ENCODE measurements at regions not wholly inside any gene's neighbourhood (a gene's known extent, or its start where the extent isn't known, plus 50 kb on each side); places are given as distances from the start of the nearest gene placed in this dataset.

DNA sequence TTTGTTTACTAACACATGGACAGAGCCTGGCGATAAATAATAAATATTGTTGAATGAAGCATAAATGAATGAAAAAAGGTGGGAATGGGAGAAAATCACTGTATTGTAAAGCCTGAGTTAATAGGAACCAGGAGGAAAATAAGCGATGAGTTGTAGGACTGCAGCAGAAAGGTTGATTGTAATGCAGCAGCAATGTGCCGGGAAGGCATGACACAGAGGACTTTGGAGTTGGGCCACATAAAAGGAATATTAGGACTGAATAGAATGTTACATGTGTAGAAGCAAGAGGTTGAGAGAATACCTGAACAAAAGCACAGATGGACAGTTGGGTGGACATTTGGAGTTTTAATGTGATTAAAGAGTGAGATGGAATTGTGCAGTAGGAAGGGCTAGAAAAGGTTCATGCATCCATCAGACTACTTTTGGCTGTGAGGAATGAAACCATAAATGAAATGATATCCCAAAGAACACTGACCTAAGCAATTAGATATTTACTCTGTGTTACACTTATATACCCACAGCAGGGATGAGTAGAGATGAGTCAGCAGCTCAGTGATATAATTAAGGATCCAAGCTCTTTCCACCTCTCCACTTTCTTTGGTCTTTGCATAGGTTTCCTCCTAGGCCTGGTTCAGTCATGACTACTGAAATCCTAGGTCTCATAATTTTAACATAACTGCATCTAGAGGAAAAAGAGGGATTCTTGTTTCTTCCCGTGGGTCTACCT, 55.4 kb downstream of the CCER1 start:
- DNase-seq = no peak

DNA sequence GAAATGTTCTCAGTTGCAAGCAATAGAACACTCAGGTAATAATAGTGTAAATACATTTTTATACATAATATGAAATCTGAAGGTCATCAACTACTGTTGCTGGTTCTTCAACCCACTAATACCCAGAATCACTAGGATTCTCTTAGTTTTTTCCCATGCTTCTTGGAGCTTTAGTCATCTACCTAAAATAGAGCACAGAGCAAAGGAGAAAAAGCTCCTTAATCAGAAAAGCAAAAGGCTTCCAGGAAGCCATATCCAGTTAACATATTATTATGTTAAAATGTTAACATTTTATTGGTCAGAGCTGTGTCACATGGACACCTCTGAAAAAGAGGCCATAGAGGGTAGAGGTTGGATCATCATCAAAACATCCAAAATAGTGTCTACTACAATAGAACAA, 57.0 kb downstream of the CCER1 start:
- DNase-seq = no peak

DNA sequence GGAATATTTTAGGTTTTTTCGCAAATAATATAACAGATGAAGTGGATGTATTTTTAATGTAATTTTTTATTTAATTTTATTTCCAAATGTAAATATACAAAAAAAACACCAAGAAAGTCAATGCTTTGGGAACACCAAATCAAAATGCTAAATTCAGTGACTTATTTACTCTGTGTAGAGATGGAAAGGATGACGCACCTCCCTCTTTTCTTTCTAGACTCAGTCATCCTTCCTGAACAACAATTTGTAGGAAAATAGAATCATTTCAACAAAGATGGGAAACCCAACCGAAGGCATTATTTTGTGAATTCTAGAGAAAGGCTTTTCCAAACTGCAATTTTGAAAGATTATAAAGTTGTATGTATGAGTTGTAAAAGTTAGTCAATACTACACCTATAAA, 57.7 kb downstream of the CCER1 start:
- no peak for DNase-seq

DNA sequence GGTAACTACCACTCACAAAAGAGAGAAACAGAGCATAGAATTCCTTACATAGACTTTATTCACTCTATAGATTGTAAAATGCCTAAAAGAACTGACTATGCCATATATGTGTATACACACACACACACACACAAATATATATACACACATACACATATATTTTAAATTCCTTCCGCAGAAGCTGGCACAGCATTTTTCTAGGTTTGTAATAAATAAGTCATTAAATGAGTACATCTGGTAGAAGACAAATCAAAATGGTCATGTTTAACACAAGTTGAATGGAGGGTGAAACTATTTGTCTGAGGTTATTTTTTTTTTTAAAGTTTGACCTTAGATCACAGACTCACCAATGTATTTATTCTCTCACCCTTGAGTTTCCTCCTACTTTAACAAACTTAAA, 58.2 kb downstream of the CCER1 start:
- no peak for DNase-seq

DNA sequence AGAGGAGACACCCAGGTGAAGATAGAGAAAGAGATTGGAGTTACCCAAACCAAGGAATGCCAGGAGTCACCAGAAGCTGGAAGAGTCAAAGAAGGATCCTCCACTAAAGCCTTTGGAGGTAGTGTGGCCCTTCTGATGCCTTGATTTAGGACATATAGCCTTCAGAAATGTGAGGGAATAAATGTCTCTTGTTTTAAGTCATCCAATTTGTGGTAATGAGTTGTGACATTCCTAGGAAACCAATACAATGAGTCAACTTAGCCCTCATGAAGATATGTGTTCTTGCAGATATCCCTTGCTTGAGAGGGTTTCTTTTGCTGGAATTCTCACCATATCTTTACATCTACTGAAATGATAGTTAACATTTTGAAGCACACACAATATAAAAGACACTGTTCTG, 58.8 kb downstream of the CCER1 start:
- DNase-seq = no peak

DNA sequence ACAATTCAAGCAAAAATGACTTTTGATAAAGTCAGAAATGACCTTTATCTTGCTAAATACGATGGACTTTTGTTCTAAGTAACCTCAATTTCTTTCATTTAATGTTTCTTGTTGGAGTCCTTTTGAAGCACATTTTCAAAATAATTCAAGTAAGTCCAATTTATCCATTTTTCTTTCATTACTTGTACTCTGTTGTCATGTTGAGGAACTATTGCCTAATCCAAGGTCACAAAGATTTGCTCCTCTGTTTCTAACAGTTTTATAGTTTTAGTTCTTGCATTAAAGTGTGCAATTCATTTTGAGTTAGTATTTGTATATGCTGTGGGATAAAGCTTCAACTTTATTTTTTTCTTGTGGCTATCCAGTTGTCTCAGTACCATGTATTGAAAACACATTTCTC, 66.7 kb downstream of the CCER1 start:
- DNase-seq = no peak

DNA sequence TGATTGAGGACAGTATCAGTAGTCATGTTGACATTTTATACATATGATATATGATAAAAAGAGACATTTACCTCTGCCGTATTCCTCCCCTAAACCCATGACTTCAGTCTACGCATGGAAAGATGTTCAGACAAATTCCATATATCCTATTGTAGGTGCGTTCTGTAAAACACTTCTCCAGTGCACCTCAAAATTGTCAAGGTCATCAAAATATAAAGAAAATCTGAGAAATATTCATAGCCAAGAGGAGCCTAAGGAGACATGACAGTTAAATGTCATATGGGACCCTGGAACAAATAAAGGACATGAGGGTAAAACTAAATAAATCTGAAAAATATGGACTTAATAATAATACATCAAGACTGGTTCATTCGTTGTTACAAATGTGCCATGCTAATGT, 71.5 kb downstream of the CCER1 start:
- no peak for DNase-seq

DNA sequence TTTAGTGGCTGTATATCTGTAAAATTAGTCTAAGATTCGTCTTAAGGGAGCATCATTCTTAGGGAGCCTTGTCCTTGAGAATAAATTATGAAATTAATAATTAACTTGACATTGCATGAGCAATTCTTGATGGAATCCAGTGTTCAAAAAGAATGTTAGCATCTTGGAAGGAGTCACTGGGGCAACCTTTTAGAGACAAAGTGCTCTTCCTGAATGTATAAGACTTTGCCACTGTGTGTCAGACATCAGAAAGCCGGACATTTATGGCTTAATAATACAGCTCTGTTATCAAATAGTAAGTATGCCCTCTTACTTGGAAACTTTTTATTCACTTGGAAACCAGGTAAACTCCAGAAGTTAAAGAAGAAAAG, 83.3 kb downstream of the CCER1 start:
- no peak for DNase-seq

DNA sequence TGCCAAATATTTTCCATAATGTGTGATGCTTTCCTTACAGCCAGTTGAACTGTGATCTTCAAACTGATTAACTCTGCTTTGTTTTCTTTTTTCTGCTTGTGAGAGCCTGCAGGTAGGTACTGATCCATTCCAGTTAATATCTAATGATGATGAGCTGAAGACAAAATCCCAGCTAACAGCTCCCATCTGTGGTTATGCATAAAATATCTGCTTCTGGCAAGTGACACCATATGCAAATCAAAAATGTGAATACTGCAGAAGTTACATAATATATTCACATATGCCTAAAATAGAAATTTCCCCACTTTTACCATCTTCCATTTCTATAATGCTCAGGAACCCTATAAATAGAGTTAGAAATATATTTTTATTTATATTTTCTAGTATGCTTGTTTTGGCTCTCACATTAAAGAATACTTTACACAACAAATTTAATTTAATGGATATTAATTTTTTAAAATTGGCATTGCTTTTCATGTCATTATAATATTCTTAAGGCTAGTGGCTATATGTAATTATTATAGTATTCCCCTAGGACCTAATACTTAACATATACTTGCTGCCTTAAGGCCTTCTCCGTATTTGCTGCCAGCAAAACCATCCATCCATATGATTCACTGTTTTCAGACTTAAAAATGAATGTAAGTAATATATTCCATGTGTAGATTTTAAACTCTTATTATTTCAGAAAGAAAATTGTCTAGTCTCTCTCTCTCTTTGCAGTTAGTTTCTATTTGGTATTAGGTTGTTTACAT, 83.8 kb downstream of the CCER1 start:
- DNase-seq = no peak

DNA sequence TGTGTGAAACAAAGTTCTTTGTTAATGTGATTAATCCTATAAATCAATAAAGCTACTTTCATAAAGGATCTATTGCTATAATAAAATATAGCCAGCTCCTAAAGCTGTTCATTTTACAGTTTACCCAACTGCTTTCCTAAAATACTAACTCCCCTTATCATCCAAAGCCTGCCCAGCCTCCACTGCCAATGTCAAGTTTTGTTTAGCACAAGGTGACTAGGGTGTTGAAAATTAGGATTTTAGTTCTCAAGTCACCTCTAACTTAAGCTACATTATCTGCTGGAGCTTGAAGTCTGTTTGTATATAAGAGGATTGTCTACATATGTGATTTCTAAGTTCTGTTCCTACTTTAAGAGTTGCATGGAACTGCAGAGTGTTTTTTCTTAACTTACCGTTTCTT, 86.3 kb downstream of the CCER1 start:
- DNase-seq = no peak

DNA sequence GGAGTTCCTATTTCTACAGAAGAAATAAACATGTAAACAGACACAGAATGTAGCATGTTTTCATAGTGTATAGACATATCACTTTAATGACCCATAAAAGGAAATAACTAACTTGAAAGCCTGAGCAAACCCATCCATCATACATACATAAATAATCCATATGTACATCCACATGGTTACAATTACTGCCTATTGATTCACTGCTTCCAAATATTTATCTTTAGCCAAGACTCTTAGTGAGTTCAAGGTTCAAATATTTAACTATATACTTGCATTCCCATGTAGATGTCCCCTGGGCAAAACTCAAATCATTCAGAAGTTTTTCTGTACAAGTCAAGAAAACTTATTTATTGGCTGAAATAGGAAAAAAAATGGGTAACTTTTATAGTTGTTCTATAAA, 95.4 kb downstream of the CCER1 start:
- DNase-seq = no peak

DNA sequence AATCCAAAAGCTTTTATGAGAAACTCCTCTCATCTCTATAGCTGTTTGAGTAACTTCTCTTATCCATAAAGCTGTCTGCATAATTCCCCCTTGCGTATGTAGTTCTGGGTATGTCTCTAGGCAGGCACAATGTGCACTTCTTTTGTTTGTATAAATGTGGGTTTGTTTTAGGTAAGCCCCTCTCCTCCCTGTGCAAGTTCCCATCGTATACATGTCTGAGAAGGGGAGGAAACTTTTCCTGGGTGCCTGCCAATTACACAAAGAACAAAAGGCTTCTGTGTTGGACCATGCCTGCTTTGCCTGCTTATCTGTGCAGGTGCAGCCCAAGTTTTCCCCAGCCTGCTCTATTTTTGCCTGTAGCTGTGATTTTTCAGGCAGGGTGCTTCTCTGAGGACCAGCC, 96.7 kb downstream of the CCER1 start:
- DNase-seq = no peak

DNA sequence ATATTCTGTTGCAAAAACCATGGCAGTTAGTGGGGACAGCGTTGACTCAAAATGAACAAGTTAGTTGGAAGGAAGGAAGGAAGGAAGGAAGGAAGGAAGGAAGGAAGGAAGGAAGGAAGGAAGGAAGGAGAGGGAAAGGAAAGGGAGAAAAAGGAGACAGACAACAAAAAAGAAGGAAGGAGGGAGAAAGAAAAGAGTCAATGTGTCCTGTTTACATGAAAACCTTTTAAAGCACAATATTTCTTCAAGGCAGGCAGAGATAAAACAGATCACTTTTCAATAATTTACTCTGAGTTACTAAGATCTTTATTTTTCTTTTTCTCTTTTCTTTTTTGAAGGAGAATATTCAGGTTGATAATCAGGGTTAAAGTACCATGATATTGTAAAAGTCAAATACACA, 99.4 kb downstream of the CCER1 start:
- DNase-seq = no peak

DNA sequence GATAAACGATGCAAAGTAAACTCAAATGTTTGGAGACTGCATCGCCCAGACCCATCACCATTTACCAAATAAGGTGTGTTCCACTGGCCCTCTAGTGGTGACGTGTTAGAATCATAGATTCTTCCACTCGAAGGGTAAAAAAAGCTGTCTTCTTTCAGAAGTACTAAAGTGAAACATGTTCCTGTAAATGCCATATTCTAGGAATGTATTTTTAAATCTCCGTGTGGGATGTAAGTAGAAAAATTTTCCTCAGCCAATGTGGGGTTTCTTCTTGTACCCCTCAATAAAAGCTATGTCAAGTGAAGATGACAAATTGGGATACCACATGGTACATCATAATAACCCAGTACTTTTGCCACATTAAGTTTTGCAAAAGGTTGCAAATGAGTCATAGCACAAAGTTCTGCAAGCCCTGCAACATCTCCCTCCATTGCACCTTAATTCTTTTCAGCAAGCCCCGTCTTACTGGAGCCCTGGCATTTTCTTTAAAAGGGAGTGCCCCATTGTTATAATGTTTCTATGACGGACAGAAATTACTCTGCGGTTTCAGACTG, 100.8 kb downstream of the CCER1 start:
- peak; percentile 48 for DNase-seq

DNA sequence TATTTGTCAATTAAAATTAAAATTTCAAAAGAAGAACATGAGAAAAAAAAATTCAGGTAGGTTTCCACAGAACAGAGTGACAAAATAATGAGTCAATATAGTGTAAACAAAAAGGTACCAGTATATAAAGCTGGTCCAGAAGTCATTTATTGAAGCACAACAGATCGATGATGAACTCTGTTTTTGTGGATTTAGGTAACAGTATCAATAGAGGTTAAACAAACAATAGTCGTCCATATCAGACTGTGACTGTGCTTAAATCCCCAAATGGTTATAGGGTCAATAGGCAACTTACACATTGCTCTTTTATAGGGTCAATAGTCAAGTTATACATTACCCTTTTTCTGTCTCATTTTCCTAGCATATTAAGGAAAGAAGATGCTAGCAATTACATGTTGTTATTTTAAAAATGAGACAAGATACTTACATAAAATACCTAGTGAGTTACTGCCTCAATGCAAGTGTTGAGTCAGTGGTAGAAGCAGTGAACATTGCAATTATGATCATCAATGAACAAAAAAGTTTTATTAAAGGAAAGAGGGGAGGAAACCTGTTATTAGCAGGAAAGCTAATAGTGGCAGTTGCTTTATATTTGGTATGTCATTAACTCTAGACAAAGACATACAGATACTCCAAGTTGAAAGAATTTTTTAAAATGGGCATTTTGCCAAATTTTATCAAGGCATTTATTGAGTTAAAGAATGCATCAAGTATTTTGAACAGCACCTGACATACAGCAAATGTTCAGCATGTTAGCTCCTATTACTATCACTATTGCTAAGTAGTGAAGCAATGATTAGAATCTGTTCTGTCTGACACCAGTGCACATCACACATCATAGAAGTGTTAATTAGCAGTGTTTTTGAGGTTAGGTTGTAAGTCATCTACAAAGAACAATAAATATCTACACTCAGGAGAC, 102.9 kb downstream of the CCER1 start:
- DNase-seq = no peak

DNA sequence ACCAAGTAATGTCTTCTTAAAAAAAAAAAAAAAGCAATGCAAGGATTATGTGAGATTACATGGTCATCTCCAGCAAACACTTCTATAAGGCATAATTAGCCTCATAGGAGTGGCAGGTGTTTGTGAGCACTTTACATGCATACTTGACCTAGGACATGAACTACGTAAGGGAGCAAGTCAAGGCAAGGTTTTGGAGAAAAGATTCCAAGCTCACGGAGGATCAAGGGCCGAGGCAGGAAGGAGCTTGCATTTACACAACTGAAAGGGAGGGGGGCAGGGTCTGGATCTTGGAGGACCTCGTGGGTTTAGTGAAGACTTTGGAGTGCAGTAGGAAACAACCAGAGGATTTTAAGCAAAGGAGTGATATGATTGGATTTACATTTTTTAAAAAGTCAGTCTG, 112.5 kb downstream of the CCER1 start:
- DNase-seq = no peak

DNA sequence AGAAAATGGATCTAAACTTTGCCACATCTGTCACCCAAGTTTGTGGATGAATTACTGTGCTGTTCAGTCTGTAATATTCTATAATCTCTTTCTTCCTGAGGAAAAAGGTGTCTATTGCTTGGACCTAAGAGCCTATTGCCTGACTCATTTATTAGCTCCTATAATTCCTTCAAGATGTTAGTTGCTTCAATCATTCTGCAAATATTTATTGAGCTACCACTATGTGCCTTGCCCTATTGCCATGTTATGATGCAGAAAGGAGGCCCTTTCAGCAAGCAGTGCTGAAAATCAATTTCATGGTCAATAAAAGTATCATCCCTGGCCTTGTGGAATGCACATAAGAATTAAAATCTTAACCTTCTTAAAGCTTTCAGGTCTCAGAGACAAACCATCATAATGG, 113.6 kb downstream of the CCER1 start:
- DNase-seq = no peak

DNA sequence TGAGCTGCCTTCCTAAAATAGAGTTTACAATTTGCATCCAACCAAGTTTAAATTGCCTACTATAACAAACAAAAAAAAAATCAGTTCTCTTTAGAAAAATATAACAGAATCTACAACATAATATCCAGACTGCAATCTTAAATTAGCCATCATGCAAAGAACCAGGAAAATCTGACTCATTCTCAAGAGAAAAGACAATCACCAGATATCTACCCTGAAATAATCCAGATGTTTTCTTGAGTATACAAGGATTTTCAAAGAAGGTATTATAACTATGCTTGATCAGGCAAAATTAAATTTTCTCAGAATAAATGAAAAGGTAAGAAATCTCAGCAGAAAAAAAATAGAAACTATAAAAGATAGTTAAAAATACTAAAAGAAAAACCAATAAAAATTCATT, 115.6 kb downstream of the CCER1 start:
- no peak for DNase-seq

DNA sequence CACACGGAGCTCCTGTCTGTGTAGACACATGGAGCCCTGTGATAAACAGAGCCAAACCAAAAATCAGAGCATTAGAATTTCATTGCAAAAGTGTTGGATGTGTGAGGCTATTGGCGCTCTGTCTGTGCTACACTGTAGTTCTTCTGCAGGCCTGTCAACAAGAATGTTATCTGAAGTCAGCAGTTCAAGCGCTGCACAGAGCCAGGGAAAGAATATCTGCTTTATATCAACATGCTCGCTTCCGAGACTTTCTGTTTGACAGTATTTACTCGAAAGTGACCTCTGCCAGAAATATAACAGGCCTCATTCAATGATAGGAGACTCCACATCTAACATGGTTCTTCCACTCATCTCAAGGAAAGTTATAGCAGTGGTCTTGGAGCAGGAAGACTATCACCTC, 118.3 kb downstream of the CCER1 start:
- DNase-seq = no peak

DNA sequence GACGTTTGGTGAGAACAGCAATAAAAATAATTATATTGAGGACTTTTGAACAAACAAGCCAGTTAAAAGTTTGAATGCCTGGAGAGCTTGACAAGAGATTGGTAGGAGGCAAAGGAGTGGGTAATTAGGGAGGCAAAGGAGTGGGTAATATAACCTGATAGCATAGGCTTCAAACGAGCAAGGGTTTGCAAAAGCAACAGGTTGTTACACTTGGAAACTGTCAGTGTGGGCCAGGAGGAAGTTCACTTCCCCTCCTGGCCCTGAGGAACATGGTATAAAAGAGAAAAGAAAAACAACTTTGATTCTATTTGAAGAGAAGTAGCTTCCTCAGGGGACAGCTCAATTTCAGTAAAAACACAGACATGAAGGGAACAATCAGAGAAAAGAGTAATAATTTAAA, 121.7 kb downstream of the CCER1 start:
- no peak for DNase-seq

DNA sequence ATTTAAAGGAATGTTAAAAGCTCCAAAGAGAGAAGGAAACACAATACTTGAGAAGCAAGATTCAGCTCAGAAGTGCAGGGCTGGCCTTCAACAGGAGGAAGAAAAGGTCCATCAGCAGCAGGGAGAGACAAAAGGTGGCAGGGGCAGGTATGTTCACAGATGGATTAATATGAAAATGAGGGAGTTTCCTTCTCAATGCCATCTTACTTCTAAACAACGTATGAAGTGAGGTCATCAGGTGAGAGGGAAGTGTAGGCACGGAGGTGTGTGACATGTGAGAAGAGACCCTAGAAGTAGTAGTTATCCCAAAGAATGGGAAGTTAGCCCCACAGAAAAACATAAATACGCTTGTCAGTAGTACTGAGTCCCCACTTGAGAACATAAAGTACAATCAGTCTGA, 122.5 kb downstream of the CCER1 start:
- no peak for DNase-seq

DNA sequence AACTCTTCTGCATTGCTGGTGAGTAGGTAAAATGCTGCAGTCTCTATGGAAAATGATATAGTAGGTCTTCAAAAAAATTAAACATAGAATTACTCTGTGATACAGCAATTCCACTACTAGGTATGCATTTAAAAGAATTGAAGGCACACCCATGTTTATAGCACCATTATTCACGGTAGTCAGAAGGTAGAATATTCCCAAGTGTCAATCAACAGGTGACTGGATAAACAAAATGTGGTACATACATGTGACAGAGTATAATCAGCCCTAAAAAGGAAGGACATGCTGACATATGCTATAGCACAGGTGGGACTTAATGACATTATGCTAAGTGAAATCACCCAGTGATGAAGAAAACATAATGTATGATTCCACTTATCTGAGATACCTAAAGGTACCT, 123.3 kb downstream of the CCER1 start:
- DNase-seq = no peak

DNA sequence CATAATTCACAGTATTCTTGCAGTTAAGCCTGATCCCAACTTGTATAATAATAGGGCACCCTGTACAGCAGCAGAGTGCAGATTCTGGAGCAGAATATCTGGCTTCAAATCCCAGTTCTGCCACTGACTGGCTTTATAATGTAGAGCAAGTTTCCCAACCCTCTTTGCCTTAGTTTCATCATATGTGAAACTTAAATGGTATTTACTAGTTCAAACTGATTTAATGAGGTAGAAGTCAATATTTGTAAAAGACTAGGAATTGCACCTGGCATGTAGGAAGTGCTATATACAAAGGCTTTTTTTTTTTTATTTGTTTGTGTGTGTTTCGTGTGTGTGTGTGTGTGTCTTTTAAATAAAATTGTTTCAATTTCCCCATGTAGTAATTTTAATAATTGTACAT, 125.9 kb downstream of the CCER1 start:
- peak; percentile 75 for DNase-seq

DNA sequence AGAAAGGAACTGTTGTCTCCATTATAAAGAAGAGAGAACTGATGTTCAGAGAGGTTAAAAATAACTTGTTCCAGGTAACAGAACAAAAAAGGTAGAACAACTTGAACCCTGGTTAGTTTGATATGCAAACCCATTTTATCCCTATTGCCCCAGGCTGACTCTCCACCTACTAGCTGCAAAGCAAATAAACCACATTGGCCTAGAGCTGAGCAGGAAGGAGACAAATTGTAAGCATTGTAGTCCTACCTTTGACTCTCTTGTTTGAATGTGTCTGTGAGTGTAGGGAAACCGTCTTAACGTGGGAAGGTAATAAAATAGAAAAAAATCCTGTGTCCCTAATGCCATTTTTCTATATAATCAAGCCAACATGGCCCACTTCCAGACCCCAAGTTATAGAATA, 126.4 kb downstream of the CCER1 start:
- DNase-seq = peak; percentile 66
